Astrocyte of the cerebellum (primary cell): ENCODE measurements at regions not wholly inside any gene's neighbourhood (a gene's known extent, or its start where the extent isn't known, plus 50 kb on each side); places are given as distances from the start of the nearest gene placed in this dataset.
"Not testable (repeated sequence)": the region's sequence is repeated elsewhere in the genome, so short reads cannot be mapped to it uniquely, and the experiment has no call there.

ENCODE experiments used
- DNase-seq: peaks from one replicate; pipeline ENCODE4 v3.0.0-alpha.2; 2011; ENCODE audit warnings: low read depth
- H3K4me3 ChIP-seq: 2 replicates; pipeline ENCODE4 v1.5.1; 2011; ENCODE audit warnings: mild to moderate bottlenecking, low read depth, low read length, moderate library complexity
- CTCF ChIP-seq: IDR thresholded peaks from 2 replicates; pipeline ENCODE4 v1.5.1; 2012; ENCODE audit warnings: low read length, low read depth, moderate library complexity, mild to moderate bottlenecking; ENCODE audit errors: missing control alignments
- in situ Hi-C: cut with HindIII; loops from 2 replicates; pipeline ENCODE4 v1.10.0; 2017; ENCODE audit warnings: low sequenced_read_pairs

DNA sequence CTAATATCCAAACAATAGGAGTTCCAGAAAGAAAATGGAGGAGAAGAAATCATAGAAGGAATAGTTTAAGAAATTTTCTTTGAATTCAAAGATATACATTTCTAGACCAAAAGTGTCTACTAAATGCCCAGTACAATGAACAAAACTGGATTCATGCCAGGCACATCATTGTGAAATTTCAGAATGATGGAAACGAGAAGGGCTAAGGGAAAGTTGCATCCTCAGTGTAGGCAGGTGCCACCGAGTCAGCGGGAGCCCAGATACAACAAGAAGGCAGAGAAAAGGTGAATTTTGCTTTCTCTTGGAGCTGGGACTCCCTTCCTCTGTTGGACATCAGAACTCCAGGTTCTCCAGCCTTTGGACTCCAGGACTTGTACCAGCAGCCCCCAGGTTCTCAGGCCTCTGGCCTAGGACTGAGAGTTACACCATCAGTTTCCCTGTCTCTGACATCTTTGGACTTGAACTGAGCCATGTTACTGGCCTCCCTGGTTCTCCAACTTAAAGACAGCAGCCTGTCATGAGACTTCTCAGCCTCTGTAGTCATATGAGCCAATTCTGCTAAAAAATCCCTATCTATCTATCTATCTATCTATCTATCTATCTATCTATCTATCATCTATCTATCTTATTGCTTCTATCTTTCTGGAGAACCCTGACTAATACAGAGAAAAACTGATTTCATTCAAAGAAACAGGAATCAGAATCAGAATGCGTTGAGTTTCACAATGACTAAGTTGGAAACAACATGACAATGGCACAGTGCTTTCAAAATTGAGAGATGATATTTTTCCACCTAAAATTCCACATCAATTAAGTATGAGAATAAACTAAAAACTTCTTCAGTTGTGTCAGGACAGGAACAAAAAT is 207.7 kb downstream of the FAM43A start:
- H3K4me3 ChIP-seq = no peak overlapping the region
- DNase-seq = no peak
- in situ Hi-C loops = no loop called here
- TF ChIP-seq CTCF = no peak

GRCh38 chr3:194894538-194894937 is 208.9 kb downstream of the FAM43A start:
- in situ Hi-C loops = no loop called here
- no peak for TF ChIP-seq CTCF
- H3K4me3 ChIP-seq = no peak overlapping the region
- DNase-seq = no peak

DNA sequence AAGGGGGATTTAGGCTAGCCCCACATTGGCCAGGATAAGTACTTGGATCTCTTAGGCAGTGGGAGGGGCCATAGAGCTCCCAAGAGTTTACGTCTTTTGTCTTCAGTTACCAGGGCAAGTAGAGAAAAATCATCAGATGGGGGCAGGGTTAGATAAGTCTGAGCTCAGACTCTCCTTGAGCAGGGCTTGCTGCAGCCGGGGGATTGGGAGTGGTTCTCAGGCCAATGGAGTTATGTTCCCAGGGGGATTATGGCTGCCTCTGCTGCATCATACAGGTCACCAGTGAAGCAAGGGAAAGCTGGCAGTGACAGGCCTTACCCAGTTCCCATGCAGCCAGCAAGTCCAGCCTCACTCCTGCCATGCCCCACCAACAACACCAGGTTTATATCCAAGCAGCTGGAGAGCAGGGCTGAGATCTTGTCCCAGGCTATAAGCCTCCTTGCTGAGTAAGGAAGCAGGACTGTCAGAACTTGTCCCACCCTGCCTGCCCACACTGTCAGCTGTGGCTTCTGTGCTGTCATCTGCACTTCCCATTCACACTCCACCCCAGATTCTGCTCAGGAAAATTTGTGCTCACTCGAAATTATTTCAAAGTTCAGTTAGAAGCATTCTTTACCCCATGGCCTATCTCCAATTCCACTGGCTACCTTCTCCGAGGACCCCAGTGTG is 215.3 kb downstream of the FAM43A start:
- in situ Hi-C loops = no loop called here
- no peak for DNase-seq
- no peak for TF ChIP-seq CTCF

GRCh38 chr3:194903447-194903846 is 217.8 kb downstream of the FAM43A start:
- in situ Hi-C loops, DNase-seq, H3K4me3 ChIP-seq: not testable (repeated sequence)

More for the DNA sequence above, 215.3 kb downstream of the FAM43A start:
- no peak overlapping the region for H3K4me3 ChIP-seq

DNA sequence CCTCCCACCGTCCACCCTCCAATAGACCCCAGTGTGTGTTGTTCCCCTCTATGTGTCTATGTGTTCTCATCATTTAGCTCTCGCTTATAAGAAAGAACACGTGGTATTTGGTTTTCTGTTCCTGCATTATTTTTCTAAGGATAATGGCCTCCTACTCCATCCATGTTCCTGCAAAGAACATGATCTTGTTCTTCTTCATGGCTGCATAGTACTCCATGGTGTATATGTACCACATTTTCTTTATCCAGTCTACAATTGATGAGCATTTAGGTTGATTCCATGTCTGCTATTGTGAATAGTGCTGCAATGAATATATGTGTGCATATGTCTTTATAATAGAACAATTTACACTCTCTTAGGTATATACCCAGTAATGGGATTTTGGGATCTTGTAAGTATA is 219.3 kb downstream of the FAM43A start:
- H3K4me3 ChIP-seq, in situ Hi-C loops, DNase-seq: not testable (repeated sequence)

GRCh38 chr3:194905696-194906095 is 220.0 kb downstream of the FAM43A start:
- in situ Hi-C loops = no loop called here
- no peak overlapping the region for H3K4me3 ChIP-seq
- DNase-seq = peak; percentile 42
- TF ChIP-seq CTCF = no peak

- DNase-seq = no peak
- TF ChIP-seq CTCF = no peak
- in situ Hi-C loops = no loop called here
- no peak overlapping the region for H3K4me3 ChIP-seq
Measured at GRCh38 chr3:194906229-194906629, 220.5 kb downstream of the FAM43A start.
